ENCODE measurements at regions not wholly inside any gene's neighbourhood (a gene's known extent, or its start where the extent isn't known, plus 50 kb on each side); places are given as distances from the start of the nearest gene placed in this dataset.

DNA sequence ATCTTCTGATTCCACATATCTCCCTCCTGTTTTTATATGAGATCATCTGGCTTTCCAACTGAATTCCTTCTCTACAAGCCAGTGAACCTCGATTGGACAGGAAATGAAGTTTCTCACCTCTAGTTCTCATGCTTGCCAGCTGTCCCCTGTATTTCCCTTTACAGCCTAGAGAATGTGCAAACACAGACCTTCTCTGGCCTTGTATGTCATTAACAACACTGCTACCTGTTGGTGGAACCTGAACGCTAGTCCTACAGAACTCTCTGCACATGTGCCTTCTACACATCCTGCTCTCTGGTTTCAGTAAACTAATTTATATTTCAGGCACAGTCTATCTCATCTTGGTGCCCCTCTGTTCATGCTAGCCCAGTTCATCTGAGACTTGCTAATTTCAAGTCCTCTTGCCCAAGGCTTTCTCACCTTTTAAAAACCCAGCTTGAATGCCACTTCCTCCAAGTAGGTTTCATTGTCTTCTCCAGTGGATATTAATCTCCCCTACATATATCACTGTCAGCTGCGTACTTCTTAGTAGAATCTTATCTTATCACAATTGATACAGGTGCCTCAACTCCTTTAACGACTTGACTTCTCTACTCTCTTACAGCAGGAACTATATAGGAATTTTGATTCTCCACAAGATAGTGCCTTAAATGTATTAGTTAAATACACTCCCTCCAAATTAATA lies 549.9 kb downstream of the PLPP3 start:
- TF ChIP-seq, protein P1, sequence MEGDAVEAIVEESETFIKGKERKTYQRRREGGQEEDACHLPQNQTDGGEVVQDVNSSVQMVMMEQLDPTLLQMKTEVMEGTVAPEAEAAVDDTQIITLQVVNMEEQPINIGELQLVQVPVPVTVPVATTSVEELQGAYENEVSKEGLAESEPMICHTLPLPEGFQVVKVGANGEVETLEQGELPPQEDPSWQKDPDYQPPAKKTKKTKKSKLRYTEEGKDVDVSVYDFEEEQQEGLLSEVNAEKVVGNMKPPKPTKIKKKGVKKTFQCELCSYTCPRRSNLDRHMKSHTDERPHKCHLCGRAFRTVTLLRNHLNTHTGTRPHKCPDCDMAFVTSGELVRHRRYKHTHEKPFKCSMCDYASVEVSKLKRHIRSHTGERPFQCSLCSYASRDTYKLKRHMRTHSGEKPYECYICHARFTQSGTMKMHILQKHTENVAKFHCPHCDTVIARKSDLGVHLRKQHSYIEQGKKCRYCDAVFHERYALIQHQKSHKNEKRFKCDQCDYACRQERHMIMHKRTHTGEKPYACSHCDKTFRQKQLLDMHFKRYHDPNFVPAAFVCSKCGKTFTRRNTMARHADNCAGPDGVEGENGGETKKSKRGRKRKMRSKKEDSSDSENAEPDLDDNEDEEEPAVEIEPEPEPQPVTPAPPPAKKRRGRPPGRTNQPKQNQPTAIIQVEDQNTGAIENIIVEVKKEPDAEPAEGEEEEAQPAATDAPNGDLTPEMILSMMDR (IDR thresholded peaks at IDR 0.05; ENCODE audit: low read depth, low read length), result no peak
- no peak for TF ChIP-seq EZH2phosphoT487 (IDR thresholded peaks at IDR 0.05; ENCODE audit: low read depth)

Measured in OCI-LY3 (cell line).